H9 (cell line): ENCODE measurements at regions not wholly inside any gene's neighbourhood (a gene's known extent, or its start where the extent isn't known, plus 50 kb on each side); places are given as distances from the start of the nearest gene placed in this dataset.

ENCODE experiments used
- DNase-seq: peaks from one replicate; pipeline ENCODE4 v3.0.0-alpha.2; 2017
- H2AFZ ChIP-seq: one replicate; pipeline ENCODE4 v1.6.1; 2013; ENCODE audit warnings: mild to moderate bottlenecking, low read length, control low read depth, moderate library complexity
- H2AK5ac ChIP-seq: 2 replicates; pipeline ENCODE4 v1.6.1; 2013; ENCODE audit warnings: low read length, control low read depth, mixed read lengths; ENCODE audit not compliant: insufficient read length
- H2BK120ac ChIP-seq: one replicate; pipeline ENCODE4 v1.6.1; 2013; ENCODE audit warnings: low read depth, mild to moderate bottlenecking, low read length, control low read depth, inconsistent platforms; ENCODE audit not compliant: poor library complexity, severe bottlenecking
- H2BK12ac ChIP-seq: 2 replicates; pipeline ENCODE4 v1.6.1; 2013; ENCODE audit warnings: low read length, control low read depth, mixed read lengths, low read depth; ENCODE audit not compliant: insufficient read length
- H2BK15ac ChIP-seq: 2 replicates; pipeline ENCODE4 v1.6.1; 2013; ENCODE audit warnings: low read depth, low read length, control low read depth
- H2BK20ac ChIP-seq: one replicate; pipeline ENCODE4 v1.6.1; 2013; ENCODE audit warnings: low read depth, mild to moderate bottlenecking, low read length, control low read depth, inconsistent platforms; ENCODE audit not compliant: poor library complexity, severe bottlenecking
- H2BK5ac ChIP-seq: 2 replicates; pipeline ENCODE4 v1.6.1; 2013; ENCODE audit warnings: low read length, control low read depth, mixed read lengths; ENCODE audit not compliant: insufficient read length
- H3K14ac ChIP-seq: 2 replicates; pipeline ENCODE4 v1.6.1; 2013; ENCODE audit warnings: low read length, control low read depth; ENCODE audit not compliant: insufficient read depth
- H3K18ac ChIP-seq: 2 replicates; pipeline ENCODE4 v1.6.1; 2013; ENCODE audit warnings: low read depth, mild to moderate bottlenecking, mixed read lengths, low read length, control low read depth; ENCODE audit not compliant: insufficient read length
- H3K23ac ChIP-seq: 2 replicates; pipeline ENCODE4 v1.6.1; 2013; ENCODE audit warnings: low read length, control low read depth, mixed read lengths, low read depth; ENCODE audit not compliant: insufficient read length
- H3K23me2 ChIP-seq: 2 replicates; pipeline ENCODE4 v1.6.1; 2013; ENCODE audit warnings: low read depth, mild to moderate bottlenecking, mixed read lengths, low read length, control low read depth; ENCODE audit not compliant: insufficient read length, poor library complexity, severe bottlenecking
- H3K27ac ChIP-seq: 2 replicates; pipeline ENCODE4 v1.5.1; 2013; ENCODE audit warnings: low read length, control low read depth, mixed read lengths, low read depth; ENCODE audit not compliant: insufficient read length
- H3K27me3 ChIP-seq: 2 replicates; pipeline ENCODE4 v1.6.1; 2013; ENCODE audit warnings: low read length, control low read depth, inconsistent platforms; ENCODE audit not compliant: insufficient read depth
- H3K4ac ChIP-seq: 2 replicates; pipeline ENCODE4 v1.6.1; 2013; ENCODE audit warnings: low read depth, mild to moderate bottlenecking, control low read depth, inconsistent platforms, low read length, moderate library complexity
- H3K4me1 ChIP-seq: 2 replicates; pipeline ENCODE4 v1.6.1; 2013; ENCODE audit warnings: low read length, control low read depth, inconsistent platforms; ENCODE audit not compliant: insufficient read depth
- H3K4me2 ChIP-seq: 2 replicates; pipeline ENCODE4 v1.6.1; 2013; ENCODE audit warnings: low read length, control low read depth, mixed read lengths; ENCODE audit not compliant: insufficient read length, insufficient read depth
- H3K56ac ChIP-seq: 2 replicates; pipeline ENCODE4 v1.6.1; 2013; ENCODE audit warnings: low read depth, mild to moderate bottlenecking, mixed read lengths, low read length, control low read depth; ENCODE audit not compliant: insufficient read length
- H3K79me1 ChIP-seq: 2 replicates; pipeline ENCODE4 v1.6.1; 2013; ENCODE audit warnings: low read depth, mild to moderate bottlenecking, moderate library complexity, low read length, control low read depth, inconsistent platforms; ENCODE audit not compliant: insufficient read depth, poor library complexity, severe bottlenecking
- H3K79me2 ChIP-seq: 2 replicates; pipeline ENCODE4 v1.6.1; 2013; ENCODE audit warnings: low read length, control low read depth, inconsistent platforms; ENCODE audit not compliant: insufficient read depth
- H3K9ac ChIP-seq: 2 replicates; pipeline ENCODE4 v1.6.1; 2013; ENCODE audit warnings: low read length, control low read depth, mixed read lengths; ENCODE audit not compliant: insufficient read length; ENCODE audit errors: extremely low read depth
- H3K9me3 ChIP-seq: one replicate; pipeline ENCODE4 v1.6.1; 2013; ENCODE audit warnings: low read depth, low read length, inconsistent platforms; ENCODE audit not compliant: control insufficient read depth
- H3T11ph ChIP-seq: one replicate; pipeline ENCODE4 v1.6.1; 2013; ENCODE audit warnings: mild to moderate bottlenecking, low read length, control low read depth, inconsistent platforms
- H4K20me1 ChIP-seq: one replicate; pipeline ENCODE4 v1.6.1; 2013; ENCODE audit not compliant: control insufficient read depth, insufficient read length, insufficient read depth
- H4K5ac ChIP-seq: 2 replicates; pipeline ENCODE4 v1.6.1; 2013; ENCODE audit warnings: low read depth, mild to moderate bottlenecking, mixed read lengths, low read length, control low read depth; ENCODE audit not compliant: insufficient read length
- H4K8ac ChIP-seq: replicated peaks from 2 replicates; pipeline ENCODE4 v1.6.1; 2013; ENCODE audit warnings: low read length, control low read depth, mixed read lengths, low read depth; ENCODE audit not compliant: insufficient read length
- H4K91ac ChIP-seq: 2 replicates; pipeline ENCODE4 v1.6.1; 2013; ENCODE audit warnings: low read depth, mild to moderate bottlenecking, moderate library complexity, mixed read lengths, low read length, control low read depth; ENCODE audit not compliant: insufficient read length
- H3K27ac Mint-ChIP-seq, 3 experiments: 2 replicates in 2 of 3; 3 replicates in 1 of 3; pipeline ENCODE4 v1.8.0; 2020 to 2021; ENCODE audit warnings: mixed read lengths in 3 of 3, mild to moderate bottlenecking in 1 of 3, moderate library complexity in 1 of 3
- H3K27me3 Mint-ChIP-seq: 2 replicates; pipeline ENCODE4 v1.8.0; 2021; ENCODE audit warnings: low read depth, mild to moderate bottlenecking, moderate library complexity, mixed read lengths
- H3K36me3 Mint-ChIP-seq, 3 experiments: 2 replicates in 2 of 3; 3 replicates in 1 of 3; pipeline ENCODE4 v1.8.0; 2020 to 2021; ENCODE audit warnings: low read depth in 3 of 3, mixed read lengths in 3 of 3; ENCODE audit not compliant: insufficient read depth in 1 of 3
- H3K4me1 Mint-ChIP-seq, 2 experiments: 2 replicates each; pipeline ENCODE4 v1.8.0; 2020; ENCODE audit warnings: mixed read lengths in 2 of 2
- H3K4me3 Mint-ChIP-seq, 2 experiments: 2 replicates in 1 of 2; 3 replicates in 1 of 2; pipeline ENCODE4 v1.8.0; 2020 to 2021; ENCODE audit warnings: mild to moderate bottlenecking in 2 of 2, mixed read lengths in 2 of 2, moderate library complexity in 1 of 2
- H3K9me3 Mint-ChIP-seq, 2 experiments: 2 replicates in 1 of 2; 3 replicates in 1 of 2; pipeline ENCODE4 v1.8.0; 2020; ENCODE audit warnings: mild to moderate bottlenecking in 2 of 2, mixed read lengths in 2 of 2, moderate library complexity in 1 of 2
- CTCF ChIP-seq: fragments of 200-600 bp; sonication (generic); conservative IDR thresholded peaks from 3 replicates; pipeline ENCODE4 v1.8.0; 2021; ENCODE audit warnings: antibody characterized with exemption, mild to moderate bottlenecking
- WGBS: extraction: QIAGEN DNeasy Blood & Tissue Kit; methylation state at CpG from one replicate; pipeline ENCODE4 v1.1.7; 2013; ENCODE audit warnings: missing lambda C conversion rate, low lambda C conversion rate, mixed read lengths; ENCODE audit not compliant: insufficient read length; ENCODE audit errors: extremely low coverage; 5-methylcytosine and 5-hydroxymethylcytosine counted together

GRCh38 chr1:219372916-219373615 is 199.4 kb downstream of the LYPLAL1 start:
- H2BK20ac ChIP-seq: no peak overlapping the region
- H3K18ac ChIP-seq: no peak overlapping the region
- peak overlapping the region in 2 of 3 experiments; percentile 3 to 24; a peak in 2 of 7 replicates for H3K27ac Mint-ChIP-seq
- H2BK120ac ChIP-seq: no peak overlapping the region
- DNase-seq: no peak
- no peak overlapping the region for H3K27ac ChIP-seq
- H3K4ac ChIP-seq: no peak overlapping the region
- H3K79me2 ChIP-seq: no peaks in the 10 kb centered on the region
- no peak overlapping the region for H3K4me2 ChIP-seq
- no peak overlapping the region for H2BK15ac ChIP-seq
- H4K20me1 ChIP-seq: no peaks in the 10 kb centered on the region
- peaks cover 2% of the 10 kb centered on the region; the same call in 1 of the 2 replicates for H3K4me1 ChIP-seq
- no peak overlapping the region for H3K23ac ChIP-seq
- H2BK5ac ChIP-seq: no peak overlapping the region
- H3K36me3 Mint-ChIP-seq: no peaks in the 10 kb centered on the region
- H3K9ac ChIP-seq: no peak overlapping the region
- peaks cover 11 to 15% of the 10 kb centered on the region in 2 experiments for H3K4me1 Mint-ChIP-seq
- no peaks in the 10 kb centered on the region for H3K9me3 Mint-ChIP-seq
- H2AK5ac ChIP-seq: no peak overlapping the region
- H3K4me3 Mint-ChIP-seq: no peak overlapping the region
- WGBS: no CpG with 5 or more reads among the region's 6 CpGs
- H4K91ac ChIP-seq: no peak overlapping the region
- H3K27me3 Mint-ChIP-seq: no peaks in the 10 kb centered on the region
- H3K23me2 ChIP-seq: no peaks in the 10 kb centered on the region
- H3K27me3 ChIP-seq: no peaks in the 10 kb centered on the region
- H3K56ac ChIP-seq: no peak overlapping the region
- no peak overlapping the region for H2AFZ ChIP-seq
- H3K9me3 ChIP-seq: no peaks in the 10 kb centered on the region
- H3T11ph ChIP-seq: no peak overlapping the region
- no peak overlapping the region for H4K5ac ChIP-seq
- no peak overlapping the region for H2BK12ac ChIP-seq
- no peak overlapping the region for H4K8ac ChIP-seq
- TF ChIP-seq CTCF: no peak
- H3K14ac ChIP-seq: no peak overlapping the region
- H3K79me1 ChIP-seq: no peaks in the 10 kb centered on the region
